ENCODE measurements at regions not wholly inside any gene's neighbourhood (a gene's known extent, or its start where the extent isn't known, plus 50 kb on each side); places are given as distances from the start of the nearest gene placed in this dataset.

- TF ChIP-seq, protein P1, sequence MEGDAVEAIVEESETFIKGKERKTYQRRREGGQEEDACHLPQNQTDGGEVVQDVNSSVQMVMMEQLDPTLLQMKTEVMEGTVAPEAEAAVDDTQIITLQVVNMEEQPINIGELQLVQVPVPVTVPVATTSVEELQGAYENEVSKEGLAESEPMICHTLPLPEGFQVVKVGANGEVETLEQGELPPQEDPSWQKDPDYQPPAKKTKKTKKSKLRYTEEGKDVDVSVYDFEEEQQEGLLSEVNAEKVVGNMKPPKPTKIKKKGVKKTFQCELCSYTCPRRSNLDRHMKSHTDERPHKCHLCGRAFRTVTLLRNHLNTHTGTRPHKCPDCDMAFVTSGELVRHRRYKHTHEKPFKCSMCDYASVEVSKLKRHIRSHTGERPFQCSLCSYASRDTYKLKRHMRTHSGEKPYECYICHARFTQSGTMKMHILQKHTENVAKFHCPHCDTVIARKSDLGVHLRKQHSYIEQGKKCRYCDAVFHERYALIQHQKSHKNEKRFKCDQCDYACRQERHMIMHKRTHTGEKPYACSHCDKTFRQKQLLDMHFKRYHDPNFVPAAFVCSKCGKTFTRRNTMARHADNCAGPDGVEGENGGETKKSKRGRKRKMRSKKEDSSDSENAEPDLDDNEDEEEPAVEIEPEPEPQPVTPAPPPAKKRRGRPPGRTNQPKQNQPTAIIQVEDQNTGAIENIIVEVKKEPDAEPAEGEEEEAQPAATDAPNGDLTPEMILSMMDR (IDR thresholded peaks at IDR 0.05): no peak
- no peak for TF ChIP-seq POLR2A (IDR thresholded peaks at IDR 0.05)
Measured at GRCh38 chr13:109939838-109940237, 153.5 kb upstream of the IRS2 start.

All from esophagus squamous epithelium (tissue), 4 donors.